ENCODE measurements at regions not wholly inside any gene's neighbourhood (a gene's known extent, or its start where the extent isn't known, plus 50 kb on each side); places are given as distances from the start of the nearest gene placed in this dataset.
"Not testable (repeated sequence)": the region's sequence is repeated elsewhere in the genome, so short reads cannot be mapped to it uniquely, and the experiment has no call there.

DNA sequence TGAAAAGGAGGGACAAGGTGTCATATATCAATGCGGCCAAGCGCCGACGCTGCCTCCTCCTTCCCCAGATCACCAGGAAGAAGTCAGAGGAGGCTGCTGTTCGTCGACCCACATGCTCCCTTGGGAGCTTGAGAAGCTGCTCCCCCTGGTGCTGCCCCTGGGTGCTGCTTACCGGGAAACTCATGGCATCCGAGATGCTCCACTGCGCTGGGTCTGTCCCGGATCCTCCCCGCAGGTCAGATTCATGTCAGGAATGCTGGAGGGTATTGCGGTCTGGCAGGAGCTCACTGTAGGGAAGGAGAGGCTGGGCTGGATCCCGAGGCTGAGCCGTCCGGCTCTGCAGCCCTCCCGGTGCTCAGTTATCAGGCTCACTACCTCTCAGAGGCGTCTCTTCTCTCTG, 123.7 kb upstream of the FAM20C start:
- TF ChIP-seq POLR2A (IDR thresholded peaks at IDR 0.05; ENCODE audit: low read length): no peak
- TF ChIP-seq GATA1 (IDR thresholded peaks at IDR 0.05; ENCODE audit: low read depth, low read length): no peak
- no peak for DNase-seq

- DNase-seq: not testable (repeated sequence)
These were observed 123.3 kb upstream of the FAM20C start for GRCh38 chr7:69052-69451.

DNA sequence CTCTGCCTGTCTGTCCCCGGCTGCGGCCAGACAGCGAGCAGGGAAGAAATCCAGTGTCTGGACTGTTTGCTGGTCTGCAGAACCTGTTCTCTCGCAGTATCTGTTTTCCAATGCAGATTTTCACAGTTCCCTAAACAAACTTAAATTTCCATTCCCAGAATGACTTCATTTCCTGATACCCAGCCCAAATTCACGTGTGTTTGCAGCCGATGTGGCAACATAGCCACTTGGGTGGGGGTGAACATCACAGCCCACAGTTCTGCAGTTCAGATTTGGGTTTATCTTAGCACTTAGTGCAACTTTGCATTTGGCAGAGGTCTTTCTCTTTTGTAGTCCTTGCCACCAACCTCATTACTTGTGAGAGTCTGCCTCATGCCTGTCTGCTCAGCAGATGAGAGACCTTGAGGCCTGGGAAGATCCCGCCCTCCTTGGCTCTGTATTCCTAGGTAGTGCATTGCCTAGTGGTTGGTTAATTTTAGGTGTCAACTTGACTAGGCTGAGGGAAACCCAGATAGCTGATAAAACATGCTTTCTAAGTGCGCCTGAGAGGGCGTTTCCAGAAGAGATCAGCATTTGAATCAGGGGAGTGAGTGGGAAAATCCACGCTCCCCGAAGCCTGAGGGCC, 122.8 kb upstream of the FAM20C start:
- DNase-seq: not testable (repeated sequence)

DNA sequence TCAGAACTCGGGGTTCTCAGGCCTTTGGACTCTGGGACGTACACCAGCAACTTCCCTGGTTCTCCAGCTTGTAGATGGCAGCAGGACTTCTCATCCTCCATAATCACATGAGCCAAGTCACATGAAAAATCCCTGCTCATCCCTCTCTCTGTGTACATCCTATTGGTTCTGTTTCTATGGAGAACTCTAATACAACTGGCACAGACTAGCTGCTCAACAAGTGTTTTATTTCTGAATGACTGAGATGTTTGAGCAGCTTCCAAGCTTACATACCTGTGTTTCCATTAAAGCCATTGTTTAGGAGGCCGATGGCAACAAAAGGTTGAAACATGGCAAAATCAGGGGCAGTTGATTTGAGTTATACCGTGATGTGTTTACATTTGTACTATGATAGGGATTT, 122.2 kb upstream of the FAM20C start:
- not testable (repeated sequence) for DNase-seq

- not testable (repeated sequence) for DNase-seq
These were observed 121.4 kb upstream of the FAM20C start for GRCh38 chr7:70989-71388.

DNA sequence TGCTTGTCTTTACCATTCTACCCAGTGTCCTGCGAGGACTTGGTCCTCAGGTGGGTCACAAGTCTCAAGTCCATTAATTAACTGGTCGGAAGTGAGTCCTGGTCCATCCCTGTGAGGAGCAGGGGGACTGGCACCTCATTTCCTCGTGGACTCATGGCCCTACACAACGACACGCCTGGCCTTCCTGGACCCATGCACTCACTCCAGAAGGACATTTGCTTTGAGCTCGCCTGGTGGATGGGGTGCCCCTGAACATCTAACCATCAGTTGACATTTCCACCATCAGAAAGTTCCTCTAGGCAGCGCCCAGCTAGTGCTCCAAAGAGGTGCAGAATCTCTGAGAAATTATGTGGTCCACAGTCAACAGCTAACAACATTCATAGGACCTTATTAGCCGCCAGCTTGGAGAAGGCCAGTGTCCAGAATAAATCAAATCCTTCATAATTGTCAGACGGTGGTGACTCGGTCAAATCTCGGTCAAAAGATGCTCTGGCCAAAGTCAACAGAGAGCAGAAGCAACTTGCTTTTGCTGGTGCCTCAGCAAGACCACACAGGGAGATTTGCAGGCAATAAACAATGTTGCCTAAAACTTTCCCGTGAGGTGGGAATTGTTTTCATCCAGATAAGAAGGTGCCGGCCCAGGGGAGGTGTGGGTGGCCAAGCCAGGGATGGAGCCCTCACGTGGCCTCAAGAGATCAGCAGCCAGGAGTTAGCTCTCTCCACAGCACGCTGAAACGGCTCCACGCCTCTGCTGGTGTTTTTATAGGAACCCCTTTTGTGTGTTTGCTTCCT, 119.9 kb upstream of the FAM20C start:
- DNase-seq: not testable (repeated sequence)

DNA sequence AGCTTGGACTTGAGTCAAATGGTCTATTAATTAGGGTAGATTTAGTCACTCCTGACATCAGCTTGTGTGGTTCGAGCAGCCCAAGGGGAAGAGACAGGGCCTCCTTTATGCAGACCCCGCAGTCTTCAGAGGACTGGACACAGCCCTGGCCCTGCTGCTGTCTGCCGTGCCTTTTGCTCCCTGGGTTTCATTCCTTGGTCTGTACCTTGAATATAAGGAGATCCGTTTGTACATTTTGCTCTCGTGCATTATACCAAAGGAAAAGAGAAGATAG, 119.4 kb upstream of the FAM20C start:
- DNase-seq: not testable (repeated sequence)

DNA sequence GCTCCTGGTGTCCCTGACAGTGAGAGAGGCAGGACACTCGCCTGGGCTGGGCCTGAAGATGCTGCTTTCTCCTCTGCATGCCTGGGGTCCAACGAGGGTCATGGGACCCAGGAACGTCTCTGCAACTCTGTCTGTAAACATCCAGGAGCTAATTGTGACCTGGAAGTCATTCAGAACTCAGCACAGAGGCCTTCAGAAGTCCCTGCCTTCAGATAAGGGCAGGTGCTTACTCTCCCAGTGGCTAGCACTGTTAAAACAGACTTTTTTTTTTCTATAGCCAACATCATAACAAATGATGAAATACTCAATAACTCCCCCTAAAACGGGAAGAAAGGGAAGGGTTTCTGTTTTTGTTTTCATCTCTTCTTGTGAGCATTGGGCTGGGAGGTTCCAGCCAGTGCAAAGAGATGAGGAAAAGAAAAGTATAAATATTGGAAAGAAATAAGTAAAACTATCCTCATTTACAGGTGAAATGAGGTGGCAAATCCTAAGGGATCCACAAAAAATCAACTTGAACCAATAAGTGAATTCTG, 118.3 kb upstream of the FAM20C start:
- DNase-seq: not testable (repeated sequence)

DNA sequence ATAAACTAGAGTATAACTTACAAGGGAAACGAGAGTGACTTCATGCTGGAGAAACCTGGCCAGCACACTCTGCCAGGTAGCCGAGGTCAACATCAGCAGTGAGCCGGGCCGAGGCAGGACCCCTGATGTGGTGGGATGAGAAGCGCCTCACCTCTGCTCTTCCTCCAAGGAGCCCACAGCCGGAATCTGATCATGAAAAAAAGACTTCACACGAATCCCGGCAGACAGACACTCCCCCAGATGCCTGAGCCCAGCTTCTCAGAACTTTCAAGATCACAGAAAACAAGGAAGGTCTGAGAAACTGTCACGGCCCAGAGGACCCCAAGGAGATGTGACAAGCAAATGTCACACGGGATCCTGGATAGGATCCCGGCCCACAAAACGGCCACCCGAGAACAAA, 116.9 kb upstream of the FAM20C start:
- not testable (repeated sequence) for DNase-seq

DNA sequence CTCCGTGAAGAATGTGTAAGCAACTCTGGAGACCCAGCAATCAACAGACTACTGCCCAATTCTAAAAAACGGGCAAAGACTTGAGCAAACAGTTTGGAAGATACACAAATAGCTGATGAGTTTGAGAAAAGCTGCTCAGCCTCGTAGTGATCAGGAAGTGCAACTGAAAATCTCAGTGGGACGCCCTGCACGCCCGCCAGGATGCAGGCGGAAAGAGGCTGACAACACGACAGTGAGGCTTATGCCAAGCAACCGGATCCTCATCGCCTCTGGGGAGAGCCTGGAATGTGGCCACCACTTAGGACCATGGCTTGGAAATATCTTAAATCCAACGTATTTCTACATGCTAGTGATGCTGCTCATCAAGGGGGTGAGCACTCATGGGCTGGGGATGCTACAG, 116.2 kb upstream of the FAM20C start:
- DNase-seq: not testable (repeated sequence)

GRCh38 chr7:76829-77395, 115.5 kb upstream of the FAM20C start:
- not testable (repeated sequence) for DNase-seq

GRCh38 chr7:78862-79261, 113.5 kb upstream of the FAM20C start:
- DNase-seq: not testable (repeated sequence)

DNA sequence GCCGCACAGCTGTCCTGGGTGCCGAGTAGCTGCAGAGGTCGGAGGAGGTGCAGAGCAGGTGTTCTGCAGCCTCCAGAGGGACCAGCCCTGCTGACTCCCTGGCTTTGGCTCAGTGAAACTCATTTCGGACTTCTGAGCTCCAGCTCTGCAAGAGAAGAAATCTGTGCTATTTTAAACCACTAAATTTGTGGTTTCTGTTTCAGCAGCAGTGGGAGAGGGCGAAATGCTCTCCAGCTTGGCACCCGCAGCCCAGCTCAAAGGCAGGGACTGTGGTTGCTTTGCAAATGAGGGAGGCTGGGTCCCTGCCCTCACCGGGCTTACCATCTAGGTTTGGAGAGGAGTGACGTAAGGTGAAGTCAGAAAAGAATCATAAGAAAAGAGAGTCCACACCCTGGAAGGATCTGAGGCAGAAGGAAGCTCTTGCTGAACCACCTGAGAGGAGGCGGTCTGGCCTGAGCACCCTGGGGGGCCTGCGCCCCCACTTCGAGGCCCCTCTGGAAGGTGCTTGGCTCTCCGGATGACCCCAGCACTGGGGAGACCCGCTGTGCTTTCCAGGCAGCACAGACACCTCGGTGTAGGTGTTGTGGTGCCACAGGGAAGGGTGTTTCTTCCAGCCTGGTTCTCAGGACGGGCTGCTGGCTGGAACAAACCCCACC, 112.8 kb upstream of the FAM20C start:
- not testable (repeated sequence) for DNase-seq

GRCh38 chr7:80259-81067, 111.9 kb upstream of the FAM20C start:
- TF ChIP-seq POLR2A (IDR thresholded peaks at IDR 0.05; ENCODE audit: low read length): no peak
- no peak for TF ChIP-seq GATA1 (IDR thresholded peaks at IDR 0.05; ENCODE audit: low read depth, low read length)
- no peak for DNase-seq

- TF ChIP-seq GATA1 (IDR thresholded peaks at IDR 0.05; ENCODE audit: low read depth, low read length) (no peak), POLR2A (IDR thresholded peaks at IDR 0.05; ENCODE audit: low read length) (no peak)
These were observed 111.1 kb upstream of the FAM20C start for GRCh38 chr7:81068-81925.

More at GRCh38 chr7:81068-81925, 111.1 kb upstream of the FAM20C start:
- DNase-seq: no peak
